ENCODE measurements at regions not wholly inside any gene's neighbourhood (a gene's known extent, or its start where the extent isn't known, plus 50 kb on each side); places are given as distances from the start of the nearest gene placed in this dataset.

DNA sequence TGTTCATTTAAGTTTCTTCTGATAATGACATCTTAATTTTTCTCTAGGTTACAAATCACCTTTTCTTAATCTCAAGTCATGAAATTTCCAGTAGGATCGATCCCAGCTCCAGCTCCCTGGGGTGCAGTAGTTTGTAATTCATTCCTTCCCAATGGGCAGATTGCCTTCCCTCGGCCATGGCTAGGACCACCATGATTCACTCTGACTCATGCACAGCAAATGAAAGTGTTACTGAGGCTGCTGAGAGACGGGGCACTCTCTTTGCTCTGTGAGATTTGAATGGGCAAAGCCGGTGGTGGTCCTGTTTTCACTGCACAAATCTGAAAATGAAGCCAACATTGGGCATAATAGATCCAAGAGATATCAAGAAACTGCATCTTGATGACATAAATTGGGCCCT is 202.8 kb upstream of the IRS2 start:
- TF ChIP-seq, protein P1, sequence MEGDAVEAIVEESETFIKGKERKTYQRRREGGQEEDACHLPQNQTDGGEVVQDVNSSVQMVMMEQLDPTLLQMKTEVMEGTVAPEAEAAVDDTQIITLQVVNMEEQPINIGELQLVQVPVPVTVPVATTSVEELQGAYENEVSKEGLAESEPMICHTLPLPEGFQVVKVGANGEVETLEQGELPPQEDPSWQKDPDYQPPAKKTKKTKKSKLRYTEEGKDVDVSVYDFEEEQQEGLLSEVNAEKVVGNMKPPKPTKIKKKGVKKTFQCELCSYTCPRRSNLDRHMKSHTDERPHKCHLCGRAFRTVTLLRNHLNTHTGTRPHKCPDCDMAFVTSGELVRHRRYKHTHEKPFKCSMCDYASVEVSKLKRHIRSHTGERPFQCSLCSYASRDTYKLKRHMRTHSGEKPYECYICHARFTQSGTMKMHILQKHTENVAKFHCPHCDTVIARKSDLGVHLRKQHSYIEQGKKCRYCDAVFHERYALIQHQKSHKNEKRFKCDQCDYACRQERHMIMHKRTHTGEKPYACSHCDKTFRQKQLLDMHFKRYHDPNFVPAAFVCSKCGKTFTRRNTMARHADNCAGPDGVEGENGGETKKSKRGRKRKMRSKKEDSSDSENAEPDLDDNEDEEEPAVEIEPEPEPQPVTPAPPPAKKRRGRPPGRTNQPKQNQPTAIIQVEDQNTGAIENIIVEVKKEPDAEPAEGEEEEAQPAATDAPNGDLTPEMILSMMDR (IDR thresholded peaks at IDR 0.05): no peak
- TF ChIP-seq POLR2A (IDR thresholded peaks at IDR 0.05): no peak

Measured in esophagus squamous epithelium (tissue), 4 donors.